Amygdala (tissue), 56 donors: ENCODE measurements at regions not wholly inside any gene's neighbourhood (a gene's known extent, or its start where the extent isn't known, plus 50 kb on each side); places are given as distances from the start of the nearest gene placed in this dataset.

Experiments
- DNase-seq, 56 donors: peaks; one replicate each; lab custom pipeline; 2025; lab: John Stamatoyannopoulos, UW

GRCh38 chr5:45195026-45195425 lies 386.3 kb downstream of the MRPS30 start:
- no peak for DNase-seq
